HL-60 (cell line): ENCODE measurements at regions not wholly inside any gene's neighbourhood (a gene's known extent, or its start where the extent isn't known, plus 50 kb on each side); places are given as distances from the start of the nearest gene placed in this dataset.

Experiments used
- DNase-seq, 2 experiments: peaks; one replicate each; pipeline ENCODE4 v3.0.0-alpha.2; 2010 to 2020; ENCODE audit warnings: low read depth in 1 of 2, low spot score in 1 of 2
- H3K27ac ChIP-seq: fragments of 250-450 bp; sonication (Bioruptor Pico); replicated peaks from 2 replicates; pipeline ENCODE4 v1.5.1; 2020; ENCODE audit warnings: mild to moderate bottlenecking, moderate library complexity
- H3K27me3 ChIP-seq: fragments of 250-450 bp; sonication (Bioruptor Pico); 2 replicates; pipeline ENCODE4 v1.5.1; 2021; ENCODE audit warnings: mild to moderate bottlenecking, moderate library complexity; ENCODE audit not compliant: insufficient read depth, poor library complexity, severe bottlenecking
- H3K4me3 ChIP-seq: replicated peaks from 2 replicates; pipeline ENCODE4 v1.5.1; 2011; ENCODE audit warnings: mild to moderate bottlenecking, control low read depth, low read length; ENCODE audit not compliant: insufficient read depth
- CTCF ChIP-seq: IDR thresholded peaks from one replicate; pipeline ENCODE4 v1.5.1; 2011; ENCODE audit warnings: low read length, control low read depth, inconsistent platforms; ENCODE audit not compliant: insufficient read depth
- GABPA ChIP-seq: IDR thresholded peaks from 2 replicates; pipeline ENCODE4 v1.6.1; 2012; ENCODE audit warnings: low read depth
- POLR2AphosphoS5 ChIP-seq: IDR thresholded peaks from 2 replicates; pipeline ENCODE4 v1.6.1; 2012; ENCODE audit warnings: low read depth
- SPI1 ChIP-seq: IDR thresholded peaks from 2 replicates; pipeline ENCODE4 v1.6.1; 2012; ENCODE audit warnings: low read depth, mild to moderate bottlenecking, borderline replicate concordance
- TF ChIP-seq, protein P1 (sequence below): IDR thresholded peaks from 2 replicates; pipeline ENCODE4 v1.6.1; 2012; ENCODE audit warnings: low read depth; ENCODE audit not compliant: insufficient replicate concordance

- Histone ChIP-seq H3K27me3 (no peaks in the 10 kb centered on the region), H3K4me3 (no peak overlapping the region), H3K27ac (no peak overlapping the region)
- DNase-seq = no peak
- TF ChIP-seq SPI1 (no peak), GABPA (no peak), POLR2AphosphoS5 (no peak), CTCF (no peak)
- TF ChIP-seq, protein P1, sequence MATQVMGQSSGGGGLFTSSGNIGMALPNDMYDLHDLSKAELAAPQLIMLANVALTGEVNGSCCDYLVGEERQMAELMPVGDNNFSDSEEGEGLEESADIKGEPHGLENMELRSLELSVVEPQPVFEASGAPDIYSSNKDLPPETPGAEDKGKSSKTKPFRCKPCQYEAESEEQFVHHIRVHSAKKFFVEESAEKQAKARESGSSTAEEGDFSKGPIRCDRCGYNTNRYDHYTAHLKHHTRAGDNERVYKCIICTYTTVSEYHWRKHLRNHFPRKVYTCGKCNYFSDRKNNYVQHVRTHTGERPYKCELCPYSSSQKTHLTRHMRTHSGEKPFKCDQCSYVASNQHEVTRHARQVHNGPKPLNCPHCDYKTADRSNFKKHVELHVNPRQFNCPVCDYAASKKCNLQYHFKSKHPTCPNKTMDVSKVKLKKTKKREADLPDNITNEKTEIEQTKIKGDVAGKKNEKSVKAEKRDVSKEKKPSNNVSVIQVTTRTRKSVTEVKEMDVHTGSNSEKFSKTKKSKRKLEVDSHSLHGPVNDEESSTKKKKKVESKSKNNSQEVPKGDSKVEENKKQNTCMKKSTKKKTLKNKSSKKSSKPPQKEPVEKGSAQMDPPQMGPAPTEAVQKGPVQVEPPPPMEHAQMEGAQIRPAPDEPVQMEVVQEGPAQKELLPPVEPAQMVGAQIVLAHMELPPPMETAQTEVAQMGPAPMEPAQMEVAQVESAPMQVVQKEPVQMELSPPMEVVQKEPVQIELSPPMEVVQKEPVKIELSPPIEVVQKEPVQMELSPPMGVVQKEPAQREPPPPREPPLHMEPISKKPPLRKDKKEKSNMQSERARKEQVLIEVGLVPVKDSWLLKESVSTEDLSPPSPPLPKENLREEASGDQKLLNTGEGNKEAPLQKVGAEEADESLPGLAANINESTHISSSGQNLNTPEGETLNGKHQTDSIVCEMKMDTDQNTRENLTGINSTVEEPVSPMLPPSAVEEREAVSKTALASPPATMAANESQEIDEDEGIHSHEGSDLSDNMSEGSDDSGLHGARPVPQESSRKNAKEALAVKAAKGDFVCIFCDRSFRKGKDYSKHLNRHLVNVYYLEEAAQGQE = no peak
These were observed 285.1 kb downstream of the TNS1 start for GRCh38 chr2:217717646-217718045.

DNA sequence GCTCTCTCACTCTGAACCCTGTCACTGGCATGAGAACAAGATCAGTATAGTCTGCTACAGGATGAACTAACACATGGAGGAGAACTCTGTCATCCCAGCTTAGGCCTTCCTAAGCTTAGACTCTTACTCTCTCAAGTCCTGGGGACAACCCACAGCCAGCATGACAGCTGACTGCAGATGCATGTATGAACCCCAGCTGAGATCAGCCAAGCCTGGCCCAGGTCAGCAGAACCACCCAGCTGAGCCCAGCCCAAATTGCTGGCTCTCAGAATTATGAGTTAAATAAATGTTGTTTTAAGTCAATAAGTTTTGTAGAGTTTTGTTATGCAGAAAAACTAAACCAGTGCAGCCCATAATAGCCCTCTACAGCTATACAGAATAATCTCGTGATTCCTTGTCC, 287.3 kb downstream of the TNS1 start:
- Histone ChIP-seq H3K27ac (no peak overlapping the region), H3K4me3 (no peak overlapping the region), H3K27me3 (no peaks in the 10 kb centered on the region)
- TF ChIP-seq SPI1 (no peak), CTCF (no peak), POLR2AphosphoS5 (no peak), GABPA (no peak)
- TF ChIP-seq, protein P1 = no peak
- no peak for DNase-seq

- H3K27me3 ChIP-seq = no peaks in the 10 kb centered on the region
- no peak overlapping the region for H3K27ac ChIP-seq
- no peak overlapping the region for H3K4me3 ChIP-seq
- no peak for TF ChIP-seq GABPA
- no peak for TF ChIP-seq SPI1
- no peak for TF ChIP-seq CTCF
- TF ChIP-seq POLR2AphosphoS5 = no peak
- TF ChIP-seq, protein P1 = no peak
- no peak for DNase-seq
These were observed 288.5 kb downstream of the TNS1 start for GRCh38 chr2:217714287-217714751.
